ENCODE measurements at regions not wholly inside any gene's neighbourhood (a gene's known extent, or its start where the extent isn't known, plus 50 kb on each side); places are given as distances from the start of the nearest gene placed in this dataset.
"Not testable (repeated sequence)": the region's sequence is repeated elsewhere in the genome, so short reads cannot be mapped to it uniquely, and the experiment has no call there.

DNA sequence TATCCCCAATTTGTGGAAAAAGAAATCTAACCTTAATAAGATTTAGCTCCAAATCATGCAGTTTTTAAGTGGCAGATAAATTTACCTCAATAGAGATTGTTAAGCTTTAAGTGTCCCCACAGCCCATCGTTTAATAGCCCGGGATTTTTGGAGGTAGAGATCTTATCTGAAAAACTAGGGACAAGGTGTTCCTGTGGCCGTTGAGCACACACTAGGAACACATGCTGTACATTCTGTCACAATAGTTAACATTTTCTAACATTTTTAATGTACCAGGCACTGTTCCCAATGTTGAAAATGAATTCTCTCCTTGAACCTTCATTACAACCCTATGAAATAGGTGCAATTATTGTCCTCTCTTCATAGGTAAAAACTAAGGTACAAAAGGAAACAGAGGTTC lies 85.7 kb upstream of the PLD5 start:
- DNase-seq, result no peak

DNA sequence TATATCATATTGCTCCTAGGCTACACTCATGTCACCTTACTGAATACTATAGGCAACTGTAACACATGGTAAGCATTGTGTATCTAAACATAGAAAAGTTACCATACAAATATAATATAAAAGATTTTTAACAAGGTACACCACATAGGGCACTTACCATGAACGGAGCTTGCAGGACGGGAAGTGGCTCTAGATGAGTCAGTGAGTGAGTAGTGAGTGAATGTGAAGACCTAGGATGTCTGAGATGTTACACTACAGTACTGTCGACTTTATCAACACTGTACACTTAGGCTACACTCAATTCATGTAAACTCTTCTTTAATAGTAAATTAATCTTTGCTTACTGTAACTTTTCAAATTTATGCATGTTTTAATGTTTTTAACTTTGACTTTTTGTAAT lies 81.0 kb upstream of the PLD5 start:
- DNase-seq, result no peak

DNA sequence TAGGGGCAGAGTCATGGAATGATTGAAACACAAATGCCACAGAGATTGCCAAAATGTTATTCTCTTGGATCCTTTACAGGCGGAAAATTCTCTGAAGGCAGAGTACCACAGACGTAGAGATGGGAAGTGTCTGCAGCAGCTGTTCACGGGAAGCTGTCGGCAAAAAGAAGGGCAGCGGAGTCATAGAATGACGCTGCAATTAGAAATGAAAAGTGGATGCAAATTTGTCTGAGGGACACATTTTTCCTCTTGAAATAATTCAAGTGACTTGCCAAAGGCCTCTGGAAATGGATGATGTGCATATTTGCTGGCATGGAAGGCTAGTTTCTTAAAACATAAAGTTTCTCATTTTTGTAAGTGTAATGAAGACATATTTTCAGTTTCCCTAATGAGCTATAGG lies 77.5 kb upstream of the PLD5 start:
- no peak for DNase-seq

DNA sequence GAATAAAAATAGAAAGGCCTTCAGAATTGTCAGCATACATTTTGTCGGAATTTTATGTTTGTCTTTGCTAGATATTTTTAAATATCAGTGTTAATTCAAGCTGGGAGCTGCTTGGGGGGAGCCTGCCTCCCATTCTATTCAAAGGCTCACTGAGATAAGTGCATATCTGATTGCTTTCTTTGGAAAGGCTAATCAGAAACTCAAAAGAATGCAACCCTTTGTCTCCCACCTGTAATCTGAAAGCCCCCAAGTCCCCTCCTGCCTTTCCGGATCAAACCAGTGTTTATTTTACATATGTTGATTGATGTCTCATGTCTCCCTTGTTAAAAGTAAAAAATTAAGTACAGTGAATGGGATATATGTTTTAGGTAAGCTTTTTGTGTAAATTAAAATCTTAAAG lies 69.3 kb upstream of the PLD5 start:
- DNase-seq, result not testable (repeated sequence)

DNA sequence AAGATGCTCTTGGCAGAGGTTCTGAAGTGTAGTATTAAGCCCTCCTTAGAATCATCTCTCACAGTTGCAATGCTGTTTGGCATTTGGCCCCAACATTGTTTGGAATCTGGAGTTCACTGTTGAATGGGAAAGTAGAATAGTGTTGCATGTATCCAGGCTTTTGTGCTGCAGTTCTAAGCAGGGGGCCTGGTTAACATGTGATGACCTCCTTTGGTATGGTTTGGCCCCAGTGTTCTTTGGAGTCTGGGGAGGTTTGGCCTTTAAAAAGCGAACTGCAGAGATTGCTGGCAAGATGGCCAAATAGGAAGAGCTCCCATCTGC lies 61.8 kb upstream of the PLD5 start:
- DNase-seq, result no peak

DNA sequence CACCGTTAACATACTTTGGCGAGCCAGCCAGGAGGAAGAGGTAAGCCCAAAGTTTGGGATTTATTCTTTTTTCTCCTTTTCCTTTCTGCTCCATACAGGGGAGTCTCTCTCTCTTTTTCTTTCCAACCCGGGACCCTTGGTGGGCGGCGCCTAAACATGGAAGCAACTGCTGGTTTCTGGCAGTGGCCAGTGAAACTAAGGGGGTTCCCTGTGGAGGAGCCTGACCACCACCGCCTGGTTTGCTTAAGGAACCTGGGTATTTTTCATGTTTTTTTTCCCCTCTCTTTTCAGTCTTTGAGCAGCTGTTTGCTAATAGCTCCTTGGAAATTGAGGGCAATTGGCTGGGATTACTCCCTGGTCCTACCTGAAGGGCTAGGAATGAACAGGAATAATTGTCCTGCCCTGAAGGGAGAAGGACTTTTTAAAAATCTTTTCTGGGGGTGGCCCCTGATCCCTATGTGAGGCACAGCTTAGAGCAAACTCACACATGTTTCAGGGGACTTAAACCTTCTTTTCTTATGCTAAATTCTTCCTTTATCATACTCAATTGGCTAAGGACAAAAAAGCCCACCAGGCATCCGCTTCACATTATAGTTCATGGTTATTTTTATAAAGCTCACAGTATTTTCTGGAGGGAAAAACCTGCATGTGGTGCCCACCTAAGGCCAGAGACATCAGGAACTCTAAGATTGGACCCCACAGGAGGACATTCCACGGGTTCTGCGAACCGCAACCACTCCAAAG lies 61.3 kb upstream of the PLD5 start:
- no peak for DNase-seq

DNA sequence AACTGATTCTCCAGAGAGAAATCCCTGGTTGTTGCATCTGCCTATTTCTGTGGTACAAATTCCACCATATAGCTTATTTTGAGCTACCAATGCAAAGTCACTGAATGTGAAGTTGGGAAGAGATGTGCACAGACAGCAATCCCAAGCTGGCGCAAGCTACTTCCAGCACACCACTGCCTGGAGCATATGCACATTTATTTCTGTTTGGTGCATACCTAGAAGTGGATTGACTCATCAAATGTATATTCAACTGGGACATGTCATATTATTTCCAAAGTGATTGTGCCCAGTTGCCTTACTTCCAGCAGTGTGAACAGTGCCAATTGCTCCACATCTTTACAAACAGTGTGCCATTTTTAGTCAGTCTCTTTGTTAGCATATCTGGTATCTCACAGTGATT lies 58.2 kb upstream of the PLD5 start:
- DNase-seq, result no peak

DNA sequence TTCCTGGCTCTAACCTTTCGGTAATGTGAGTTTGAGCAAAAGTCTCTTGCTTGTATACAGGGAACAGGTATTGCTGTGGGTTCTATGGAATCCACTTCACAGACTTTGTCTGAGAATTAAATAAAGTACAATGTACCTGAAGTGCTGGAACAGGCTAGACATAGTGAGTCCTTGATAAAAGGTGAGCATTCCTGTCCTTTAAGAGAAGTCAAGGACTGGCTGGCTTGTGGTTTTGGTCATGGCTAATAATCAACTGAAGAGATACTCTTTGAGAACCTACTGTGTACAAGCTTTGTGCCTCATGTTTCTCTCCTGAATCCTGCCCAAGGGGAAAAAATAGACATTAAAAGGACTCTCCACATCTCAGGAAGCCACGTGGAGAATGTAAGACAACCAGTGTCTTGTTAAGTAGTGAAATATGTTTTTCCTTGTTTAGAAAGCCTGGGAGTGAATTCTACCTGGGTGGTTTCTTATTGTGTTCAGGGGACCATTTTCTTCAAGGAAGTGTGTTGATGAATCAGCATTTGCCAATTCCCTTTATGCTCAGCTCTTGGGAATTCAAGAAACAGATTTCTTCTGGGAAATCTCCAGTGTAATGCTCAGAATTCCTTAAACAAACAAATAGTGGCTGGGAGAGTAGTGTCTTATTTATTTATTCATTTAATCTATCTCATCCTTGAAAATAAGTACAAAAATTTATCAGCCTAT lies 55.2 kb upstream of the PLD5 start:
- no peak for DNase-seq
